NT2/D1 (cell line): ENCODE measurements at regions not wholly inside any gene's neighbourhood (a gene's known extent, or its start where the extent isn't known, plus 50 kb on each side); places are given as distances from the start of the nearest gene placed in this dataset.

Experiments
- DNase-seq: peaks from one replicate; pipeline ENCODE4 v3.0.0-alpha.2; 2011; ENCODE audit warnings: low read depth, low spot score
- H3K27me3 ChIP-seq: 2 replicates; pipeline ENCODE4 v1.6.0; 2011; ENCODE audit warnings: mild to moderate bottlenecking; ENCODE audit not compliant: insufficient read length, insufficient read depth
- H3K36me3 ChIP-seq: 2 replicates; pipeline ENCODE4 v1.6.1; 2011; ENCODE audit warnings: mild to moderate bottlenecking, low read length, mixed read lengths; ENCODE audit not compliant: insufficient read depth, insufficient read length
- H3K4me1 ChIP-seq: 2 replicates; pipeline ENCODE4 v1.5.1; 2011; ENCODE audit not compliant: insufficient read depth, insufficient read length
- H3K4me3 ChIP-seq: 2 replicates; pipeline ENCODE4 v1.5.1; 2011; ENCODE audit warnings: low read depth; ENCODE audit not compliant: insufficient read length
- H3K9ac ChIP-seq: 2 replicates; pipeline ENCODE4 v1.6.0; 2011; ENCODE audit warnings: low read depth; ENCODE audit not compliant: insufficient read length
- H3K9me3 ChIP-seq: 2 replicates; pipeline ENCODE4 v1.5.1; 2011; ENCODE audit warnings: mild to moderate bottlenecking, low read length; ENCODE audit not compliant: insufficient read depth
- SUZ12 ChIP-seq: IDR thresholded peaks from 2 replicates; pipeline ENCODE4 v1.6.1; 2011; ENCODE audit not compliant: insufficient read length, insufficient read depth; ENCODE audit errors: extremely low read depth
- YY1 ChIP-seq: IDR thresholded peaks from 2 replicates; pipeline ENCODE4 v1.6.1; 2011; ENCODE audit not compliant: insufficient read length, insufficient read depth
- ZNF274 ChIP-seq: IDR thresholded peaks from 2 replicates; pipeline ENCODE4 v1.6.1; 2011; ENCODE audit warnings: mild to moderate bottlenecking, low read depth, low read length

DNA sequence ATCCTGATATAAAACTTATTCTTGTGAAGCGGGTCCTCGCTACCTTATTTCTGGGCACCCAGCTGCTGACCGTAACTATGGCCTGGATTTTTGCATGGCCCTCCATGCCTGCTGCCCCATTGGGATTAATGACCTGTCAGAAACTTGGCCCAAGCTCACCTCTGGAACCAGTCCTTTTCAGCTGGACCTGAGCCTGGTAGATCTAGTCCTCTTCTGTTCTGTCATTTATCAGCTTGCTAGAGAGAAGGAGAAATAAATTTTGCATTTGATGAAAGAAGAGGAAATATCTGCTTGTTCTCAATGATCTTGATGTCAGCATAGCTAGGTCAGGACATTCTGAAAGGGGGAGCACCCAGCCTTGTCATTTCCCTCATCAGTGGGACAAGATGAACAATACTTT is 387.8 kb upstream of the LARGE1 start:
- H3K4me3 ChIP-seq, result no peak overlapping the region
- no peaks in the 10 kb centered on the region for H3K27me3 ChIP-seq
- no peak overlapping the region for H3K9ac ChIP-seq
- no peak for DNase-seq
- TF ChIP-seq SUZ12 (no peak), ZNF274 (no peak), YY1 (no peak)
- no peaks in the 10 kb centered on the region for H3K36me3 ChIP-seq
- H3K4me1 ChIP-seq, result no peaks in the 10 kb centered on the region
- no peaks in the 10 kb centered on the region for H3K9me3 ChIP-seq

DNA sequence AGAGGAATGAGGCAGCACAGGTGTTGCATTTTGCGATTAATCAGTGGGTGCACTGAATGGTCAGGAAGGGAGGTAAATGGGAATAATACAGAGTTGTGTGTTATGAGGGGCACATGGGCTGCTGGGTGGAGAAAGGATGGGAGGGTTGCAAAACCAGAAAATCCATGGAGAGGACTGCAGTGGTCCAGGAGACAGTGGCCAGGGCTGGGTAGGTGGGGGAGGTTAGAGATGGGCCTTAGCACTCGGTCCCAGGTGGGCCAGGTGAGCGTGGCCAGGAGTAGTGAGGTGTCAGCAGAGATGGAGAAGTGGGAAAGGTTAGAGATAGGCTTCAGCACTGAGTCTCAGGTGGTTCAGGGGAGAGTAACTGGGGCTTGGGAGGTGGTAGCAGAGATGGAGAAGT is 399.1 kb upstream of the LARGE1 start:
- TF ChIP-seq YY1 (no peak), SUZ12 (no peak)
- Histone ChIP-seq H3K9ac (no peak overlapping the region), H3K4me1 (no peaks in the 10 kb centered on the region), H3K4me3 (no peak overlapping the region), H3K27me3 (no peaks in the 10 kb centered on the region), H3K9me3 (peaks cover 22% of the 10 kb centered on the region; the same call in 1 of the 2 replicates), H3K36me3 (no peaks in the 10 kb centered on the region)
- DNase-seq, result no peak

DNA sequence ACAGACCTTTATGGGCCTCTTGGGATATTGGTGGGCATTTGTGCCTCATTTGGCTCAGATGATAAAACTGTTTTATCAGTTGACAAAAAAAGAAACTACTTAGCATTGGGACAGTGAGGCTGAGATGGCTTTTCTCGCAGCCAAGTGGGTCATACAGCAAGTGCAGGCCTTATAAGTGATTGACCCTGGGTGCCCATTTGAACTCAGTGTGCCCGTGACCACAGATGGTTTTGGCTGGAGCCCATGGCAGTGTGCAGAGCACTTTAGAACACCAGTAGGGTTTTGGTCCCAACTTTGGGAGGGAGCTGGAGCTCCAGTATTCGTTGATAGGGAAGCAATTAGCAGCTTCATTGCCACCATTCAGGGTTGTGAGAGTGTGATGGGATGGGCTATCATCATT is 404.5 kb upstream of the LARGE1 start:
- H3K36me3 ChIP-seq, result no peaks in the 10 kb centered on the region
- H3K4me3 ChIP-seq, result no peak overlapping the region
- TF ChIP-seq SUZ12 (no peak), ZNF274 (no peak), YY1 (no peak)
- H3K27me3 ChIP-seq, result no peaks in the 10 kb centered on the region
- H3K9ac ChIP-seq, result no peak overlapping the region
- H3K9me3 ChIP-seq, result no peaks in the 10 kb centered on the region
- DNase-seq, result no peak
- no peaks in the 10 kb centered on the region for H3K4me1 ChIP-seq

DNA sequence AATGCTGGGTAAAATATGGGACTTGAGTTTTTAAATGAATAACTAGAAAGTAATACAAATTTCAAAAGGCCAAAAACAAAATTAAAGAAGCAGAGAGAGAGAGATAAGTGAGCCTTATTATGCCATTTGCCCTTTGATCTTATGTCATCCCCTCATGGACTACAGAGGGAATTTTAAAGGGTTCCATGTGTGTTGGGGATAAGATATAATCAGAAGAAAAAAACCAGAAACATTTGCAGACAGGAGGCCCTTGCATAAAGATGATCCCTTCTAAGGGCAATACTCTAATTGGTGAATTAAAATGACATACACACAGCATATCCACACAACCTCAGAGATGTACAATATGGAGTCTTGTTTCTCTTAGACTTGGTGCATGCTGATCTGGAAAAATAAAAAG is 406.6 kb upstream of the LARGE1 start:
- Histone ChIP-seq H3K4me1 (no peaks in the 10 kb centered on the region), H3K9ac (no peak overlapping the region), H3K36me3 (no peaks in the 10 kb centered on the region), H3K27me3 (no peaks in the 10 kb centered on the region), H3K9me3 (no peaks in the 10 kb centered on the region), H3K4me3 (no peak overlapping the region)
- DNase-seq, result no peak
- TF ChIP-seq ZNF274 (no peak), YY1 (no peak), SUZ12 (no peak)

DNA sequence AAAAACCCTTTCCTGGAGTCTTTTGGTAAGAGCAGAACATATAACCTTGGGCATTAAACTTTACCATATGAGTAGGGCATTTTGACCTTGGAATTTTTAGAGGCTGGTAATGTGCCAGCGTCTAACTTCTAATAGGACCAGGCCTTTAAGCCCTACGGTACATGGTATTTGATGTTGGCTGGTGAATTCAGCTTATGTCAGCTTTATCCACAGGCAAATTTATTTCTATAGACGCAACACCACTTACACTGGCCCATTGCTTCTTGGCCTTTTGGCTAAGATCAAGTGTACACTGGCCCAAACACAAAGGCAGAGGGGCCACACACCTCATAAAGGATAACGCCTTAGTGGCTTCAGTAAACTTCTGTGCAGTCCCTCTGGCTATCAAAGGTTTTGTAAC is 410.2 kb upstream of the LARGE1 start:
- Histone ChIP-seq H3K36me3 (no peaks in the 10 kb centered on the region), H3K27me3 (no peaks in the 10 kb centered on the region), H3K9me3 (peaks cover 14% of the 10 kb centered on the region; the same call in 1 of the 2 replicates), H3K9ac (no peak overlapping the region), H3K4me1 (no peaks in the 10 kb centered on the region), H3K4me3 (no peak overlapping the region)
- no peak for TF ChIP-seq YY1
- TF ChIP-seq ZNF274, result no peak
- TF ChIP-seq SUZ12, result no peak
- no peak for DNase-seq

DNA sequence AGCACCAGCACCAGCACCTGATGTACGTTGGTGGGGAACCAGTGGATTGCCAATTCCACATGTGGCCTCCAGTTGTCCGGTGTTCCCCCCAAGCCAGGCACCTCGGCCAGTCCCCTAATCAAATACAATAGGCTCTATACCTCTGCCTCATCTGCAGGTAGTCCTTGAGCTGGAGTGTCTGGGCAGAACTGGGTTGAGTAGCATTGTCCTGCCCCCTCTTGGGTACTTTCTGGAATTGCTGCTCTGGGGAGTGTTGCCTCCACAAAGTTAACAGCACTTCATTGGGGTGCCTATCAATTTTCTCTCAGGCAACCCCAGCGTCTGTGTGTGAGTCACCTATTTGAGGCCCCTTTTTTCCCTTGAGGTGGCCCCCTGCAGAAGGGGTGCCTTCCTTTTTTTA is 413.0 kb upstream of the LARGE1 start:
- H3K9me3 ChIP-seq, result peaks cover 18% of the 10 kb centered on the region; the same call in 1 of the 2 replicates
- H3K27me3 ChIP-seq, result no peaks in the 10 kb centered on the region
- TF ChIP-seq YY1, result no peak
- no peak for TF ChIP-seq ZNF274
- no peak for TF ChIP-seq SUZ12
- no peak overlapping the region for H3K4me3 ChIP-seq
- no peaks in the 10 kb centered on the region for H3K4me1 ChIP-seq
- no peak overlapping the region for H3K9ac ChIP-seq
- H3K36me3 ChIP-seq, result no peaks in the 10 kb centered on the region
- DNase-seq, result no peak

DNA sequence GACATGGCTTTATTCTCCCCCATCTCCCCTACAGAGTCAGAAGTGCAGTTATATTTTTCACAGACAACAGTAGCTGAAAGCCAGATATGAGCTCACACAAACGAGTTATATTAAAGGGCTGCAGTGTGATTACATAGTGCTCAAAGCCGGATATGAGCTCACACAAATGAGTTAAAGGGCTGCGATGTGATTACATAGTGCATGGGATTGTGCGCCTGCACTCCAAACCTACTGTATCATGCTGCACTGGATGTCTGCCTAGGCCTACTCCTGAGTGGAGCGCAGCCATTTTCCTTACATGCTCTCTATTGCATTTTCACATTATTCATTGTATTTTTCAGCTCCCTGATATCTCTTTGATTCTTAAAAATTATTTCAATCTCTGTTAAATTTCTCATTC is 414.6 kb upstream of the LARGE1 start:
- Histone ChIP-seq H3K9ac (no peak overlapping the region), H3K4me1 (no peaks in the 10 kb centered on the region), H3K27me3 (no peaks in the 10 kb centered on the region), H3K9me3 (peaks cover 18% of the 10 kb centered on the region; the same call in 1 of the 2 replicates), H3K36me3 (no peaks in the 10 kb centered on the region), H3K4me3 (no peak overlapping the region)
- DNase-seq, result no peak
- TF ChIP-seq YY1, result no peak
- TF ChIP-seq ZNF274, result no peak
- TF ChIP-seq SUZ12, result no peak

DNA sequence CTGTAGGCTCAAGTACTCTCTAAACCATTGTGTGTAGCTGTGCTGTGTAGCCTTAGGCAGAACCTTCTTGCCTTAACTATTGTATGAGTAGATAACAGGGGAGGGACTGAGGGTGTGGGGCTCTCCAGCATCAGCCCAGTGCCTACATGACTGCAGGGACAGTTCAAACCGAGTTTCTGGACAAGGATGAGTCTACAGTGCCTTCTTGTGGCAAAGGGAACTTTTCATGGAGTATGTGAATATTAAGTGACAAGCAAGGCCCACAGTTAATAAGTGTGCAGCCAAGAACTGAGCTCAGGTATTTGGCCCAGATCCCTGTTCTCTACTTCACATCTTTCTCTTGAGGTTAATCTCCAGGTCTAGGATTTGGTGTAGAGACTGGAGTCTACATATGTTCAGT is 424.4 kb upstream of the LARGE1 start:
- Histone ChIP-seq H3K27me3 (no peaks in the 10 kb centered on the region), H3K36me3 (no peaks in the 10 kb centered on the region), H3K9ac (no peak overlapping the region), H3K4me1 (no peaks in the 10 kb centered on the region), H3K9me3 (no peaks in the 10 kb centered on the region), H3K4me3 (no peak overlapping the region)
- no peak for TF ChIP-seq ZNF274
- TF ChIP-seq YY1, result no peak
- TF ChIP-seq SUZ12, result no peak
- DNase-seq, result no peak
